Skeletal muscle satellite cell (primary cell): ENCODE measurements at regions not wholly inside any gene's neighbourhood (a gene's known extent, or its start where the extent isn't known, plus 50 kb on each side); places are given as distances from the start of the nearest gene placed in this dataset.

Experiments used
- H3K27me3 ChIP-seq: 2 replicates; pipeline ENCODE4 v1.7.0; 2013; ENCODE audit warnings: low read length; ENCODE audit not compliant: control insufficient read depth, insufficient read depth
- H3K36me3 ChIP-seq: 2 replicates; pipeline ENCODE4 v1.7.0; 2013; ENCODE audit warnings: mild to moderate bottlenecking, control low read depth, low read length; ENCODE audit not compliant: insufficient read depth
- H3K4me1 ChIP-seq: 2 replicates; pipeline ENCODE4 v1.7.0; 2013; ENCODE audit warnings: low read length; ENCODE audit not compliant: control insufficient read depth, insufficient read depth
- H3K4me2 ChIP-seq: 2 replicates; pipeline ENCODE4 v1.7.0; 2013; ENCODE audit warnings: mild to moderate bottlenecking, low read length
- H3K4me3 ChIP-seq: 2 replicates; pipeline ENCODE4 v1.7.0; 2013; ENCODE audit warnings: low read length
- H3K9ac ChIP-seq: 2 replicates; pipeline ENCODE4 v1.7.0; 2013; ENCODE audit warnings: mild to moderate bottlenecking, low read depth, low read length, moderate library complexity
- H3K9me3 ChIP-seq: replicated peaks from 2 replicates; pipeline ENCODE4 v1.7.0; 2013; ENCODE audit warnings: mild to moderate bottlenecking, control low read depth, low read length

- no peaks in the 10 kb centered on the region for H3K36me3 ChIP-seq
- no peaks in the 10 kb centered on the region for H3K9me3 ChIP-seq
- H3K9ac ChIP-seq = no peak overlapping the region
- no peak overlapping the region for H3K4me3 ChIP-seq
- no peak overlapping the region for H3K4me2 ChIP-seq
- peaks cover 13% of the 10 kb centered on the region for H3K4me1 ChIP-seq
- H3K27me3 ChIP-seq = no peaks in the 10 kb centered on the region
Measured at GRCh38 chr15:62969442-62970089, 73.0 kb upstream of the TPM1 start.

DNA sequence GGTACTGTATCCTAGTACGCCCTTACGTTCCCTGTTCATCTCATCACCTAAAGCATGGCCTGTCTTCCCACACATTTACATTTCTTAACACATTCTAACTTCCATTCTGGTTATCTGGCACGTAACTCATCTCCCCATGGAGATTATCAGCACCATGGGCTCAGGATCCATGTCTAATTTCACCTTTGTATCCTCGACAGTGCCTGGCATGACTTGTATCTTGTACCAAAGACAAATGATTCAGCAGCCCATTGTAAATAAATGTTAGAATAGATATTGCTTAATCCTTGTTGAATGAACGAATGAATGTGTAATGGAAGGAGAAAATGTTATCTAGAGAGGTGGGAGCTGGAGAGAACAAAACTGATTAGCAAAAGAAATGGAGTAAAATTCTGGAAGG lies 69.7 kb upstream of the TPM1 start:
- no peak overlapping the region for H3K9ac ChIP-seq
- no peaks in the 10 kb centered on the region for H3K9me3 ChIP-seq
- no peak overlapping the region for H3K4me3 ChIP-seq
- no peaks in the 10 kb centered on the region for H3K36me3 ChIP-seq
- H3K27me3 ChIP-seq = no peaks in the 10 kb centered on the region
- H3K4me2 ChIP-seq = no peak overlapping the region
- peaks cover 17% of the 10 kb centered on the region for H3K4me1 ChIP-seq

DNA sequence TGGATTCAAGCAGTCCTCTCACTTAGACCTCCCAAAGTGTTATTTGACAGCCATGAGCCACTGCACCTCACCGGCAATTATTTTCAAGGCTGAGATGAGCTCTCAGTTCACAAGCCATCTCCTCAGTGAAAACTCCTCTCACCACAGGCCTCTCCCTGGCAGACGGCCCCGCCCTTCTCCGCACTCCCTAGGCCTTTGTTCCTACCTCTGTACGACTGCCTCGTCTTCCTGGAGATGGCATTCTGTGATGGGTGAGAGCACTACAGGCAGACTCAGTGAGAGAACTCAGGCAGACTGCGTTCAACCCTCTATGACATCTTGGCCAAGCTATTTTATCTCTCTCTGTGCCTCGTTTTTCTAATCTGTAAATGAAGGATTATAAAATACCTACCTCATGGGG lies 67.0 kb upstream of the TPM1 start:
- H3K36me3 ChIP-seq = no peaks in the 10 kb centered on the region
- H3K9me3 ChIP-seq = no peaks in the 10 kb centered on the region
- peaks cover 27% of the 10 kb centered on the region for H3K4me1 ChIP-seq
- H3K9ac ChIP-seq = no peak overlapping the region
- no peak overlapping the region for H3K4me2 ChIP-seq
- no peaks in the 10 kb centered on the region for H3K27me3 ChIP-seq
- no peak overlapping the region for H3K4me3 ChIP-seq

- H3K27me3 ChIP-seq = no peaks in the 10 kb centered on the region
- peaks cover 27% of the 10 kb centered on the region for H3K4me1 ChIP-seq
- H3K36me3 ChIP-seq = no peaks in the 10 kb centered on the region
- H3K9me3 ChIP-seq = no peaks in the 10 kb centered on the region
- H3K4me2 ChIP-seq = peak overlapping the region; percentile 41
- peak overlapping the region; percentile 4 for H3K9ac ChIP-seq
- H3K4me3 ChIP-seq = no peak overlapping the region
Measured at GRCh38 chr15:62976301-62976881, 66.2 kb upstream of the TPM1 start.

- Histone ChIP-seq H3K4me1 (peaks cover 20% of the 10 kb centered on the region), H3K9ac (no peak overlapping the region), H3K27me3 (no peaks in the 10 kb centered on the region), H3K4me2 (peak overlapping the region; percentile 1), H3K36me3 (no peaks in the 10 kb centered on the region), H3K4me3 (no peak overlapping the region), H3K9me3 (no peaks in the 10 kb centered on the region)
Measured at GRCh38 chr15:62977952-62978811, 64.4 kb upstream of the TPM1 start.

- Histone ChIP-seq H3K9me3 (no peaks in the 10 kb centered on the region), H3K4me1 (peaks cover 18% of the 10 kb centered on the region), H3K36me3 (no peaks in the 10 kb centered on the region), H3K4me2 (no peak overlapping the region), H3K4me3 (no peak overlapping the region), H3K9ac (no peak overlapping the region), H3K27me3 (no peaks in the 10 kb centered on the region)
Measured at GRCh38 chr15:62979252-62979651, 63.3 kb upstream of the TPM1 start.

DNA sequence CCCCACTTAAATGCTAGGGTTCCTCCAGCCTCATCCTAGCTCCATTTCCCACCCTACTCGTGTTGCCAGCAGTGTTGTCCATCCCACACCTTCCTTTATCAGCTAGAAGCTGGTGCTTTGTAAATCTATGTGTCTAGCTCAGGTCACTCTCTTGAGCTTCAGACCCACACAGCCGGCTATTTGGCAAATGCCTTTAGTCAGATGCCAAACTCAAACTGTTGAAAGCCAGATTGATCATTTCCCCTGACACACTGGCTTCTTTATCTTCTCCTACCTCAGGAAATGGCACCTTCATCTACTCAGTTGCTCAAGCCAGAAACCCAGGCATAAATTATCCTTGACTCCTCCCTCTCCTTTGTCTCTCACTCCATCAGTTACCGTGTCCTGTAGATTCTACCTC lies 61.5 kb upstream of the TPM1 start:
- peaks cover 18% of the 10 kb centered on the region for H3K4me1 ChIP-seq

DNA sequence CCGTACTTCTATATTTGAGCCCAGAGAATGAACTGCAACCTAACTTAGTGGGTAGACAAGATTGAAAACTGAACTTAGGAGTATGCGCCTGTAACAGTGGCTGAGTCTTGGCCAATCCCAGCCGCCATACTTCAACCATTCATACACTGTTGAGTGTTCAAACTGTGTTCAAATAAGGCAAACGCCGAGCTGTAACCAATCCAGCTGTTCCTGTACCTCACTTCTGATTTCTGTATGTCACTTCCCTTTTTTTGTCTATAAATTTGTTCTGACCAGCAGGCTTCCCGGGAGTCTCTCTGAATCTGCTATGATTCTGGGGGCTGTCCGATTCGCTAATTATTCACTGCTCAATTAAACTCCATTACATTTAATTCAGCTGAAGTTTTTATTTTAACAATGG lies 58.6 kb upstream of the TPM1 start:
- Histone ChIP-seq H3K27me3 (no peaks in the 10 kb centered on the region), H3K36me3 (no peaks in the 10 kb centered on the region), H3K9ac (no peak overlapping the region), H3K4me3 (no peak overlapping the region), H3K9me3 (no peaks in the 10 kb centered on the region), H3K4me2 (no peak overlapping the region), H3K4me1 (no peaks in the 10 kb centered on the region)

More for the DNA sequence above, 61.5 kb upstream of the TPM1 start:
- no peaks in the 10 kb centered on the region for H3K36me3 ChIP-seq
- H3K9ac ChIP-seq = no peak overlapping the region
- H3K9me3 ChIP-seq = no peaks in the 10 kb centered on the region
- no peaks in the 10 kb centered on the region for H3K27me3 ChIP-seq
- no peak overlapping the region for H3K4me2 ChIP-seq
- no peak overlapping the region for H3K4me3 ChIP-seq

DNA sequence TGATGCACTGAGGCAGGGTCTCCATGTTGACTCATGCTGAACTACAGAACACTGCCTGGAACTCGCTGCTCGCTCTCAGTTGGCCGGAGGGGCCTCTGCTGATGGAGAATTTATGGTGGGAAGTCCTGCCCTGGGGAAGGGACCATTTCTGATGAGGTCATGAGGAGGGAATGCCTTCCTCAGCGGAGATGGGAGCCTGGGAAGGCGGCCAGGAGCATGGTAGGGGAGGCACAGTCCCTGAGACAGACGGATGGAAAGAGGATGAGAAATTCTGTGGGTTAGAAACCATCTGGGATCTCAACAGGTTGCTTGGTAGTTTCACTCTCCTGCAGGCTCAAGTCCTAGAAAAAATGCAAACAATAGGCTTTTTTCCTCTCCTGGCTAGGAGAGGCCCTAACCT lies 56.8 kb upstream of the TPM1 start:
- no peak overlapping the region for H3K4me3 ChIP-seq
- no peaks in the 10 kb centered on the region for H3K27me3 ChIP-seq
- H3K9ac ChIP-seq = no peak overlapping the region
- no peaks in the 10 kb centered on the region for H3K36me3 ChIP-seq
- peaks cover 9% of the 10 kb centered on the region for H3K4me1 ChIP-seq
- H3K4me2 ChIP-seq = no peak overlapping the region
- no peaks in the 10 kb centered on the region for H3K9me3 ChIP-seq

- H3K9me3 ChIP-seq = no peaks in the 10 kb centered on the region
- H3K4me3 ChIP-seq = no peak overlapping the region
- peaks cover 9% of the 10 kb centered on the region for H3K4me1 ChIP-seq
- no peaks in the 10 kb centered on the region for H3K27me3 ChIP-seq
- H3K9ac ChIP-seq = no peak overlapping the region
- no peaks in the 10 kb centered on the region for H3K36me3 ChIP-seq
- no peak overlapping the region for H3K4me2 ChIP-seq
Measured at GRCh38 chr15:62986948-62987347, 55.6 kb upstream of the TPM1 start.

GRCh38 chr15:62988701-62989100 lies 53.8 kb upstream of the TPM1 start:
- peaks cover 9% of the 10 kb centered on the region for H3K4me1 ChIP-seq
- no peak overlapping the region for H3K9ac ChIP-seq
- H3K9me3 ChIP-seq = no peaks in the 10 kb centered on the region
- H3K4me2 ChIP-seq = no peak overlapping the region
- peaks cover 4% of the 10 kb centered on the region for H3K27me3 ChIP-seq
- H3K4me3 ChIP-seq = no peak overlapping the region
- H3K36me3 ChIP-seq = no peaks in the 10 kb centered on the region
